Pancreas (tissue), 10 donors: ENCODE measurements at regions not wholly inside any gene's neighbourhood (a gene's known extent, or its start where the extent isn't known, plus 50 kb on each side); places are given as distances from the start of the nearest gene placed in this dataset.

ENCODE experiments used
- ATAC-seq, 4 donors: fragments of 200-7000 bp; cut with Tn5 transposase; one replicate each; pipeline versions ENCODE4 v1.8.0 to v1.9.1; 2020; ENCODE audit warnings: mild to moderate bottlenecking in 4 of 4, moderate library complexity in 4 of 4
- DNase-seq, 6 donors: peaks; one replicate each; pipeline ENCODE4 v3.0.0-alpha.2; 2020
- FAIRE-seq: peaks from 2 replicates; lab custom pipeline; 2012; peaks lifted over from hg19 to GRCh38; lab: Jason Lieb, UNC
- H3K27ac ChIP-seq, 4 donors: fragments of 200-600 bp; sonication (generic); 1 replicate in 3 of 4; 2 replicates in 1 of 4; pipeline versions ENCODE4 v1.5.0 to v1.8.0; 2020
- H3K27me3 ChIP-seq, 4 donors: fragments of 200-600 bp; one replicate each; pipeline ENCODE4 v1.8.0; 2021
- H3K36me3 ChIP-seq, 3 donors: fragments of 200-600 bp; sonication (generic) in 1 of 3; one replicate each; pipeline versions ENCODE4 v1.5.0 to v1.8.0; 2020 to 2021
- H3K4me1 ChIP-seq, 3 donors: fragments of 200-600 bp; one replicate each; pipeline ENCODE4 v1.8.0; 2021
- H3K4me3 ChIP-seq, 4 donors: fragments of 200-600 bp; sonication (generic) in 2 of 4; one replicate each; pipeline versions ENCODE4 v1.5.0 to v1.8.0; 2020 to 2021
- H3K9me3 ChIP-seq, 4 donors: fragments of 200-600 bp; one replicate each; pipeline ENCODE4 v1.8.0; 2021
- CTCF ChIP-seq, 4 donors: fragments of 200-600 bp; sonication (generic) in 3 of 4; IDR thresholded peaks; one replicate each; pipeline versions ENCODE4 v1.5.0 to v1.8.0; 2021; ENCODE audit warnings: antibody characterized with exemption in 4 of 4
- WGBS, 2 donors: extraction: QIAGEN DNeasy Blood & Tissue Kit; methylation state at CpG; one replicate each; pipeline ENCODE4 v1.1.7; 2013; 5-methylcytosine and 5-hydroxymethylcytosine counted together
- intact Hi-C, 3 donors: fragments of 100-400 bp; cut with DNase I; formaldehyde crosslinking; loops; one replicate each; pipeline versions ENCODE4 v1.11.1 to v1.14.2; 2022
- donor health status: healthy with polysubstance abuse.
- donor health status: DM: no; HTN: no; CAD: no; lungs with moderate emphysema.
- donor health status: DM: no; HTN: no; CAD: no.
- donor health status: control.
- donor health status: control.
- donor health status: Bipolar disorder and iron deficiency.
- donor health status: DM: yes; HTN: yes; CAD: no.
- donor health status: DM: no; HTN: no; CAD: no.
- donor health status: DM: no; HTN: no; CAD: no.
- donor health status: DM: yes; HTN: yes; CAD: no.

DNA sequence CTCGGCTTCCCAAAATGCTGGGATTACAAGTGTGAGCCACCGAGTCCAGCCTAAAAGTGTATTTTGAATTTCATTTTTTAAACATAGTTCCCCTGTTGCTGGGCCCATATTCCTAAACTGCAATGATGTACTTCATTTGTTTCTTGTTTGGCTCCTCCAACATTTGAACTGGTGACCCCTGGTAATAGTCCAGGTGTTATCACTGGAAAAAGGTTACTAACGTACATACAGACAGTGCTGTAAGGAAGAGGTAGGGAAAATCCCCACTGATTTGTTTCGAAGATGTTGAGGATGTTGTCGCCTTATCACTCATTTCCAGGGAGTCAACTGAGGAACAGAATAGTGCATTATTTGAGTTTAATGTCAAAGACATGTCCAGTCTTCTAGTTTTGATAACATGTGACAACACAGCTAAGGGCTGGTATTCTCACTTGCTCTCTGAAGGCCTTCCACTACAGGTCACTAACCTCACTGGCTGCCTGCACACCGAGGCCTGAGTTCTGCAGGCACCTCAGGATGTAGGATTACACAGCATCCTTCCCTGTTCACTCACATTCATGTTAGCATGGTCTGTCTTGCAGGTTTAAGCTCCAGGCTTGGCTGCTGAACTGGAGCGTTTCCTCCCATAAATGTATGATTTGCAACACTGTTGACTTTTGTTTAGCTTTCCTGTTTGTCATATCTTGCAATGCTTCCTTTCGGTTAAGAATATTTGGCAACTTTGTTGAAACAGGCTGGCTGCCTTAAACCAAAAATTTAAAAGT, 362.8 kb downstream of the INHBA start:
- TF ChIP-seq CTCF (IDR thresholded peaks at IDR 0.05), result no peak
- Histone ChIP-seq H3K4me3 (no peak overlapping the region), H3K9me3 (no peaks in the 10 kb centered on the region), H3K27ac (no peak overlapping the region), H3K27me3 (no peaks in the 10 kb centered on the region), H3K4me1 (no peaks in the 10 kb centered on the region), H3K36me3 (no peaks in the 10 kb centered on the region)
- DNase-seq (no peak), FAIRE-seq (no peak), ATAC-seq (no peak)
- WGBS, 2 donors, result 71 to 76% methylated on average over 8 of the region's 8 CpGs
- intact Hi-C loops, result no loop called here

- Histone ChIP-seq H3K4me1 (no peaks in the 10 kb centered on the region), H3K9me3 (no peaks in the 10 kb centered on the region), H3K4me3 (no peak overlapping the region), H3K27me3 (no peaks in the 10 kb centered on the region), H3K27ac (no peak overlapping the region), H3K36me3 (no peaks in the 10 kb centered on the region)
- DNase-seq, result no peak
- no peak for FAIRE-seq
- 49 to 64% methylated on average over 5 of the region's 5 CpGs for WGBS, 2 donors
- TF ChIP-seq CTCF (IDR thresholded peaks at IDR 0.05), result no peak
- no peak for ATAC-seq
- intact Hi-C loops, result no loop called here
Measured at GRCh38 chr7:41336981-41337380, 365.9 kb downstream of the INHBA start.

GRCh38 chr7:41336455-41336952, 366.4 kb downstream of the INHBA start:
- 41 to 46% methylated on average over 2 of the region's 2 CpGs for WGBS, 2 donors
- Histone ChIP-seq H3K9me3 (no peaks in the 10 kb centered on the region), H3K27me3 (no peaks in the 10 kb centered on the region), H3K4me3 (no peak overlapping the region), H3K36me3 (no peaks in the 10 kb centered on the region), H3K4me1 (no peaks in the 10 kb centered on the region), H3K27ac (no peak overlapping the region)
- no peak for FAIRE-seq
- TF ChIP-seq CTCF (IDR thresholded peaks at IDR 0.05), result no peak
- no peak for ATAC-seq
- intact Hi-C loops, result no loop called here
- DNase-seq, result no peak

DNA sequence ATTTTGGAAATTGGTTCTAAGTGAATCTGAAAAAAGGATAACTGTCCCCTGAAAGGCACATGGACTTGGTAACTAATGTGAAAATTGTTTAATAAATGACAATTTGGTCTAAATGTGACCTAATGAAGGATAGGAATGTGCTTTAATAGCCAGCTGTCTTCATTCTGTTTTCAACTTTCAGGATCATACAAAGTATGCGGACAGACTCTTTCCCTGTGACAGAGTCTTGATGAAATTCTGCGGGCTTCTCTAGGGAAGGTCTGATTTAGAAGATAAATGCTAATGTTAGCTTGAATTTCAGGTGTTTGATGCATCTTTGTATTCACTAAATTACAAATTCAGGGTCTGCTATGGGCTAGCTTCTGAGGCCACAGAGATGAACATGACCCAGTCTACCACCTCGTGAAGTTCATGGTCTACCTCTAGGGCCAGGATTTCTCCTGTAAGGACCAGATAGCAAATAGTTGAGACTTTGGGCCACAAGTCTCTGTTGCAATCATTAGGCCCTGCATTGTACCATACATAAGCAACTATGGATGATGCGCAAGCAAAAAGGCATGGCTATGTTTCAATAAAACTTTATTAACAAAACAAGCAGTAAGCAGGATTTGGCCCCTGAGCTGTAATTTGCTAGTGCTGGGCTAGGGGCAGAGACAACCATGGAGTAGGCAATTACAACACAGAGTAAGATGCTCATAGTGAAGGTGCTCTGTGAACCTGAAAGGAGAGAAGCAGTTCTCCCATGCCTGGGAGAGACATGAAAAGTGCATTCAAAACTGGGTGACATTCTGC, 368.6 kb downstream of the INHBA start:
- FAIRE-seq, result no peak
- H3K9me3 ChIP-seq, result no peaks in the 10 kb centered on the region
- intact Hi-C loops, result no loop called here
- DNase-seq, result no peak
- TF ChIP-seq CTCF (IDR thresholded peaks at IDR 0.05), result no peak
- H3K4me3 ChIP-seq, result no peak overlapping the region
- H3K27me3 ChIP-seq, result no peaks in the 10 kb centered on the region
- no peaks in the 10 kb centered on the region for H3K36me3 ChIP-seq
- no peak overlapping the region for H3K27ac ChIP-seq
- ATAC-seq, result no peak
- WGBS, 2 donors, result 66 to 85% methylated on average over 4 of the region's 4 CpGs
- H3K4me1 ChIP-seq, result no peaks in the 10 kb centered on the region

GRCh38 chr7:41333511-41333910, 369.4 kb downstream of the INHBA start:
- Histone ChIP-seq H3K27ac (no peak overlapping the region), H3K9me3 (no peaks in the 10 kb centered on the region), H3K4me1 (no peaks in the 10 kb centered on the region), H3K4me3 (no peak overlapping the region), H3K27me3 (no peaks in the 10 kb centered on the region), H3K36me3 (no peaks in the 10 kb centered on the region)
- TF ChIP-seq CTCF (IDR thresholded peaks at IDR 0.05), result no peak
- FAIRE-seq (no peak), DNase-seq (no peak), ATAC-seq (no peak)
- intact Hi-C loops, result no loop called here
